Suprapubic skin (tissue), 4 donors: ENCODE measurements at regions not wholly inside any gene's neighbourhood (a gene's known extent, or its start where the extent isn't known, plus 50 kb on each side); places are given as distances from the start of the nearest gene placed in this dataset.

Experiments used
- DNase-seq, 2 donors: peaks; one replicate each; pipeline ENCODE4 v3.0.0-alpha.2; 2019; ENCODE audit warnings: low spot score in 2 of 2
- H3K27ac ChIP-seq: fragments of 200-600 bp; sonication (generic); one replicate; pipeline ENCODE4 v1.5.1; 2019
- H3K27me3 ChIP-seq: fragments of 200-600 bp; sonication (generic); one replicate; pipeline ENCODE4 v1.5.1; 2019
- H3K36me3 ChIP-seq: fragments of 200-600 bp; sonication (generic); one replicate; pipeline ENCODE4 v1.5.1; 2019
- H3K4me1 ChIP-seq: fragments of 200-600 bp; sonication (generic); one replicate; pipeline ENCODE4 v1.5.1; 2019
- H3K4me3 ChIP-seq: fragments of 200-600 bp; sonication (generic); one replicate; pipeline ENCODE4 v1.5.1; 2019; ENCODE audit warnings: mild to moderate bottlenecking
- H3K9me3 ChIP-seq: fragments of 200-600 bp; sonication (generic); one replicate; pipeline ENCODE4 v1.5.1; 2019
- CTCF ChIP-seq, 2 donors: fragments of 200-600 bp in 1 of 2; fragments of 450-650 bp in 1 of 2; sonication (generic) in 1 of 2; IDR thresholded peaks; one replicate each; pipeline ENCODE4 v1.5.1; 2016 to 2019; ENCODE audit warnings: antibody characterized with exemption in 2 of 2, mild to moderate bottlenecking in 1 of 2, moderate library complexity in 1 of 2
- EP300 ChIP-seq: sonication (generic); formaldehyde crosslinking; IDR thresholded peaks from one replicate; pipeline ENCODE4 v1.6.1; 2017; ENCODE audit warnings: antibody characterized with exemption
- POLR2A ChIP-seq, 2 donors: fragments of 450-650 bp; IDR thresholded peaks; one replicate each; pipeline ENCODE4 v1.6.1; 2017; ENCODE audit warnings: antibody characterized with exemption in 2 of 2, mild to moderate bottlenecking in 2 of 2, moderate library complexity in 2 of 2
- POLR2AphosphoS5 ChIP-seq, 3 donors: sonication (generic); formaldehyde crosslinking; IDR thresholded peaks; one replicate each; pipeline ENCODE4 v1.6.1; 2017; ENCODE audit warnings: antibody characterized with exemption in 3 of 3
- WGBS: methylation state at CpG from one replicate; pipeline ENCODE4 v1.1.5; 2018; 5-methylcytosine and 5-hydroxymethylcytosine counted together

- no peaks in the 10 kb centered on the region for H3K9me3 ChIP-seq
- no peak overlapping the region for H3K27ac ChIP-seq
- DNase-seq, result no peak
- H3K4me3 ChIP-seq, result no peak overlapping the region
- no peaks in the 10 kb centered on the region for H3K36me3 ChIP-seq
- TF ChIP-seq POLR2A (IDR thresholded peaks at IDR 0.05) (no peak), CTCF (IDR thresholded peaks at IDR 0.05) (no peak), POLR2AphosphoS5 (IDR thresholded peaks at IDR 0.05) (no peak), EP300 (no peak)
- no peaks in the 10 kb centered on the region for H3K27me3 ChIP-seq
- H3K4me1 ChIP-seq, result no peaks in the 10 kb centered on the region
- 94% methylated on average over 1 of the region's 1 CpG for WGBS
These were observed 271.1 kb downstream of the SAMD5 start for GRCh38 chr6:147779624-147780023.

GRCh38 chr6:147782302-147782701 is 273.8 kb downstream of the SAMD5 start:
- Histone ChIP-seq H3K27ac (no peak overlapping the region), H3K36me3 (no peaks in the 10 kb centered on the region), H3K27me3 (no peaks in the 10 kb centered on the region), H3K4me1 (no peaks in the 10 kb centered on the region), H3K9me3 (no peaks in the 10 kb centered on the region), H3K4me3 (no peak overlapping the region)
- whole genome bisulfite sequencing, result 48% methylated on average over 3 of the region's 3 CpGs
- no peak for DNase-seq
- no peak for TF ChIP-seq EP300
- TF ChIP-seq POLR2AphosphoS5 (IDR thresholded peaks at IDR 0.05), result no peak
- no peak for TF ChIP-seq POLR2A (IDR thresholded peaks at IDR 0.05)
- no peak for TF ChIP-seq CTCF (IDR thresholded peaks at IDR 0.05)

GRCh38 chr6:147784371-147784770 is 275.9 kb downstream of the SAMD5 start:
- Histone ChIP-seq H3K36me3 (no peaks in the 10 kb centered on the region), H3K4me1 (no peaks in the 10 kb centered on the region), H3K9me3 (no peaks in the 10 kb centered on the region), H3K4me3 (no peak overlapping the region), H3K27ac (no peak overlapping the region), H3K27me3 (no peaks in the 10 kb centered on the region)
- 82% methylated on average over 2 of the region's 2 CpGs for WGBS
- TF ChIP-seq EP300 (no peak), POLR2AphosphoS5 (IDR thresholded peaks at IDR 0.05) (no peak), POLR2A (IDR thresholded peaks at IDR 0.05) (no peak), CTCF (IDR thresholded peaks at IDR 0.05) (no peak)
- no peak for DNase-seq

GRCh38 chr6:147787417-147787816 is 278.9 kb downstream of the SAMD5 start:
- Histone ChIP-seq H3K4me1 (no peaks in the 10 kb centered on the region), H3K27me3 (no peaks in the 10 kb centered on the region), H3K9me3 (no peaks in the 10 kb centered on the region), H3K27ac (no peak overlapping the region), H3K4me3 (no peak overlapping the region), H3K36me3 (no peaks in the 10 kb centered on the region)
- 76% methylated on average over 2 of the region's 2 CpGs for WGBS
- no peak for DNase-seq
- TF ChIP-seq CTCF (IDR thresholded peaks at IDR 0.05) (no peak), EP300 (no peak)

- no peak overlapping the region for H3K4me3 ChIP-seq
- WGBS, result 93% methylated on average over 4 of the region's 4 CpGs
- no peaks in the 10 kb centered on the region for H3K27me3 ChIP-seq
- no peak for TF ChIP-seq POLR2AphosphoS5 (IDR thresholded peaks at IDR 0.05)
- no peak for TF ChIP-seq CTCF (IDR thresholded peaks at IDR 0.05)
- no peak for TF ChIP-seq EP300
- no peak for TF ChIP-seq POLR2A (IDR thresholded peaks at IDR 0.05)
- DNase-seq, result no peak
- no peaks in the 10 kb centered on the region for H3K9me3 ChIP-seq
- no peak overlapping the region for H3K27ac ChIP-seq
- no peaks in the 10 kb centered on the region for H3K36me3 ChIP-seq
- no peaks in the 10 kb centered on the region for H3K4me1 ChIP-seq
These were observed 281.0 kb downstream of the SAMD5 start for GRCh38 chr6:147789430-147789947.
